Urinary bladder (tissue), 3 donors: ENCODE measurements at regions not wholly inside any gene's neighbourhood (a gene's known extent, or its start where the extent isn't known, plus 50 kb on each side); places are given as distances from the start of the nearest gene placed in this dataset.
A peak's percentile ranks its signal among the peaks of the same experiment; 100 is the strongest.
"Not testable (repeated sequence)": the region's sequence is repeated elsewhere in the genome, so short reads cannot be mapped to it uniquely, and the experiment has no call there.

Experiments
- DNase-seq: peaks from one replicate; pipeline ENCODE4 v3.0.0-alpha.2; 2015; ENCODE audit errors: extremely low spot score
- H3K27ac ChIP-seq: one replicate; pipeline ENCODE4 v1.5.1; 2013; ENCODE audit warnings: low read depth, mild to moderate bottlenecking, moderate library complexity
- H3K36me3 ChIP-seq: one replicate; pipeline ENCODE4 v1.6.1; 2013; ENCODE audit warnings: mild to moderate bottlenecking, moderate library complexity; ENCODE audit not compliant: insufficient read depth
- H3K4me1 ChIP-seq: one replicate; pipeline ENCODE4 v1.6.1; 2013; ENCODE audit warnings: mild to moderate bottlenecking, moderate library complexity; ENCODE audit not compliant: insufficient read depth
- H3K4me3 ChIP-seq: one replicate; pipeline ENCODE4 v1.5.1; 2013; ENCODE audit warnings: low read depth, low read length
- WGBS: extraction: QIAGEN DNeasy Blood & Tissue Kit; methylation state at CpG from one replicate; pipeline ENCODE4 v1.1.7; 2013; 5-methylcytosine and 5-hydroxymethylcytosine counted together
- donor health status: healthy with polysubstance abuse.
- donor health status: healthy.

- Histone ChIP-seq H3K36me3 (no peaks in the 10 kb centered on the region), H3K4me1 (no peaks in the 10 kb centered on the region), H3K27ac (no peak overlapping the region), H3K4me3 (no peak overlapping the region)
- WGBS = 90% methylated on average over 19 of the region's 19 CpGs
- DNase-seq = no peak
These were observed 154.1 kb downstream of the SH3BP4 start for GRCh38 chr2:235105821-235106359.

- no peak for DNase-seq
- Histone ChIP-seq H3K4me3 (no peak overlapping the region), H3K27ac (no peak overlapping the region), H3K36me3 (no peaks in the 10 kb centered on the region), H3K4me1 (no peaks in the 10 kb centered on the region)
- WGBS = 53% methylated on average over 10 of the region's 10 CpGs
These were observed 155.2 kb downstream of the SH3BP4 start for GRCh38 chr2:235106874-235107639.

DNA sequence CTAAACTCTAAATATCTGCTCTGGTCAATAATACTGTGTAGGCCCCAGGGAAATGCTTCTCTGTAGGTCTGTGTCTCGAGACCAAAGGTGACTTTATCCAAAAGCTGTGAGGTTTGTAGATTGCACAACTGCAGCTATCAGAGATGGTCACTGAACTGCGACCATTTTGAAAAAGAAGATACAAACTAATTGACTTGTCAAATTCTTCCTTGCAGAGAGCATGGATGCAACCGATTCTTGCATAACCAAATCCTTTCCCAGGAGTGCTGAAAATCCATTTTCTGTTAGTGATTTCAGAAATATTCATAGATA, 155.8 kb downstream of the SH3BP4 start:
- WGBS = 95% methylated on average over 3 of the region's 3 CpGs
- H3K36me3 ChIP-seq = no peaks in the 10 kb centered on the region
- no peak for DNase-seq
- no peak overlapping the region for H3K27ac ChIP-seq
- no peaks in the 10 kb centered on the region for H3K4me1 ChIP-seq
- no peak overlapping the region for H3K4me3 ChIP-seq

- H3K27ac ChIP-seq, H3K4me1 ChIP-seq, H3K4me3 ChIP-seq, H3K36me3 ChIP-seq, DNase-seq: not testable (repeated sequence)
- WGBS = 96% methylated on average over 7 of the region's 7 CpGs
These were observed 157.7 kb downstream of the SH3BP4 start for GRCh38 chr2:235109561-235109960.

DNA sequence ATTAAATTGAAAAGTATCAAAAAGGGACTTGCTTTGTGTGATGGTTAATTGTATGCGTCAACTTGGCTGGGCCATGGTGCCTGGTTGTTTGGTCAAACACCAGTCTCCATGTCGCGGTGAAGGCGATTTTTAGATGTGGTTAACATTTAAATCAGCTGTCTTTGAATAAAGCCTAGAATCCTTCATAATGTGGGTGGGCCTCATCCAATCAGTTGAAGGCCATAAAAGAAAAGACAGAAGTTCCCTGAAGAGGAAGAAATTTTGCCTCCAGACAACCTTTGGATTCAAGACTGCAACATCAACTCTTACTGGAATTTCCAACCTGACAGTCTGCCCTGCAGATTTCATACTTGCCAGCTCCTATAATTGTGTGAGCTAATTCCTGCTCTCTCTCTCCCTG, 160.5 kb downstream of the SH3BP4 start:
- Histone ChIP-seq H3K27ac (no peak overlapping the region), H3K36me3 (no peaks in the 10 kb centered on the region), H3K4me1 (peaks cover 2% of the 10 kb centered on the region), H3K4me3 (no peak overlapping the region)
- no peak for DNase-seq
- WGBS = 81% methylated on average over 4 of the region's 4 CpGs

GRCh38 chr2:235113854-235114253, 162.0 kb downstream of the SH3BP4 start:
- DNase-seq = no peak
- Histone ChIP-seq H3K27ac (no peak overlapping the region), H3K36me3 (no peaks in the 10 kb centered on the region), H3K4me1 (peaks cover 2% of the 10 kb centered on the region), H3K4me3 (no peak overlapping the region)
- WGBS = 63% methylated on average over 10 of the region's 10 CpGs

- WGBS = 91% methylated on average over 10 of the region's 10 CpGs
- DNase-seq = no peak
These were observed 162.5 kb downstream of the SH3BP4 start for GRCh38 chr2:235114286-235114685.

DNA sequence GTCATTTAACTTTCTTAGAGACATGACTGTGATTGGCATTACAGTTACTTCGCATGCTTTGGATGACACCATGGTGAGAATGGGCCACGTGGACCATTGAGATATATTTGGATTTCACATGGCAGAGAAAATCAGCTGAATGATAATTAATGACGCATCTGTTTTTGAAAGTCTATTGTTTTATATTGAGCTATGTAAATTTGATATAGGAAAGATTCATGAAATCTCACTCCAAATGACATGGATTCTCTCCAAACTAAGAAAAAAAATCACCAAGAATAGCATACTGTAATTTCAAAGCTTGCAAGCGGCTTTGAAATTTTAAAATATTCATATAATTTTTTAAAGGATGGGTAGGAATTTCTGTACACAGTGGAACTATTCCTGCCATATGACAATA, 163.7 kb downstream of the SH3BP4 start:
- Histone ChIP-seq H3K4me1 (peaks cover 2% of the 10 kb centered on the region), H3K4me3 (no peak overlapping the region), H3K36me3 (no peaks in the 10 kb centered on the region), H3K27ac (no peak overlapping the region)
- DNase-seq = no peak
- 94% methylated on average over 4 of the region's 4 CpGs for WGBS

More at GRCh38 chr2:235114286-235114685, 162.5 kb downstream of the SH3BP4 start:
- H3K4me3 ChIP-seq = no peak overlapping the region
- no peak overlapping the region for H3K27ac ChIP-seq
- H3K4me1 ChIP-seq = peaks cover 2% of the 10 kb centered on the region
- H3K36me3 ChIP-seq = no peaks in the 10 kb centered on the region

GRCh38 chr2:235116885-235117492, 165.2 kb downstream of the SH3BP4 start:
- peaks cover 2% of the 10 kb centered on the region for H3K4me1 ChIP-seq
- no peak overlapping the region for H3K4me3 ChIP-seq
- no peak overlapping the region for H3K27ac ChIP-seq
- peak; percentile 36 for DNase-seq
- H3K36me3 ChIP-seq = no peaks in the 10 kb centered on the region
- WGBS = 5% methylated on average over 3 of the region's 3 CpGs

GRCh38 chr2:235126768-235127167, 175.0 kb downstream of the SH3BP4 start:
- no peak for DNase-seq

GRCh38 chr2:235127931-235128330, 176.1 kb downstream of the SH3BP4 start:
- Histone ChIP-seq H3K4me1 (no peaks in the 10 kb centered on the region), H3K36me3 (no peaks in the 10 kb centered on the region), H3K27ac (no peak overlapping the region), H3K4me3 (no peak overlapping the region)
- WGBS = 89% methylated on average over 3 of the region's 3 CpGs
- no peak for DNase-seq

More at GRCh38 chr2:235126768-235127167, 175.0 kb downstream of the SH3BP4 start:
- WGBS = 55% methylated on average over 3 of the region's 3 CpGs
- H3K4me1 ChIP-seq = no peaks in the 10 kb centered on the region
- H3K36me3 ChIP-seq = no peaks in the 10 kb centered on the region
- no peak overlapping the region for H3K4me3 ChIP-seq
- H3K27ac ChIP-seq = no peak overlapping the region

DNA sequence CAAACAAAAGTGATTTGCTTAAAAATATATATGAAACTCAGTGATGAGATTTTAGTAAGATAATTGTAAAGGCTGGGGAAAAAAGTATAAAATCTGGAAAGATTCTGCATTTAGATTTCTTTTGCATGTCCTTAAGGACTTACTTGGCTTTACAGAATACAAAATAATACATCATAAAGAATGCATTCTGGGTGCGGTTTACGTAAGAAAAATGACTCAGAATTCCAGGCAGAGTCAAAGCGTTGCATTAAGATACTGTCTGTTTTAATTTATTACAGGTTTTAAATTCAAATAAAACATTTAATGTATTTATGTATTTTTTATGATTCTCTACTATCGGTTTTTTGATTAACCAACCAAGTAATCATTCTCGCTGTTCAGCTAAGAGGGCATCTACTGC, 178.0 kb downstream of the SH3BP4 start:
- Histone ChIP-seq H3K27ac (no peak overlapping the region), H3K4me3 (no peak overlapping the region), H3K4me1 (no peaks in the 10 kb centered on the region), H3K36me3 (no peaks in the 10 kb centered on the region)
- 65% methylated on average over 5 of the region's 5 CpGs for WGBS
- DNase-seq = no peak

GRCh38 chr2:235131334-235132305, 179.8 kb downstream of the SH3BP4 start:
- H3K4me3 ChIP-seq = no peak overlapping the region
- no peaks in the 10 kb centered on the region for H3K4me1 ChIP-seq
- no peak for DNase-seq
- no peak overlapping the region for H3K27ac ChIP-seq
- 91% methylated on average over 21 of the region's 21 CpGs for WGBS
- no peaks in the 10 kb centered on the region for H3K36me3 ChIP-seq
